HG03280 (cell line): ENCODE measurements at regions not wholly inside any gene's neighbourhood (a gene's known extent, or its start where the extent isn't known, plus 50 kb on each side); places are given as distances from the start of the nearest gene placed in this dataset.
"Not testable (repeated sequence)": the region's sequence is repeated elsewhere in the genome, so short reads cannot be mapped to it uniquely, and the experiment has no call there.

Experiments
- ATAC-seq: cut with Tn5 transposase; IDR thresholded peaks from one replicate; pipeline ENCODE4 v1.9.1; 2021; ENCODE audit warnings: mild to moderate bottlenecking, moderate library complexity; ENCODE audit not compliant: unreplicated experiment

DNA sequence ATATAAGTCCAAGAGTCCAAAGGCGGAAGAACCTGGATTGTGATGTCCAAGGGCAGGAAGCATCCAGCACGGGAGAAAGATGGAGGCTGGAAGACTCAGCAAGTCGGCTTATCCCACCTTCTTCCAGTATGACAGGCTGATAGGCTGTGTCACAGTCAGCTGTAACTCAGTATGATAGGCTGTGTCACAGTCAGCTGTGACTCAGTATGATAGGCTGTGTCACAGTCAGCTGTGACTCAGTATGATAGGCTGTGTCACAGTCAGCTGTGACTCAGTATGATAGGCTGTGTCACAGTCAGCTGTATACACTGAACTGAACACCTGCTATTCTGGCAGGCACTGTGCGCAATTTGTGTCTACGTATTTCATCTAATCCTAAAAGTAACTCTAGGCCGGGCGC lies 271.9 kb downstream of the LRATD1 start:
- not testable (repeated sequence) for ATAC-seq

DNA sequence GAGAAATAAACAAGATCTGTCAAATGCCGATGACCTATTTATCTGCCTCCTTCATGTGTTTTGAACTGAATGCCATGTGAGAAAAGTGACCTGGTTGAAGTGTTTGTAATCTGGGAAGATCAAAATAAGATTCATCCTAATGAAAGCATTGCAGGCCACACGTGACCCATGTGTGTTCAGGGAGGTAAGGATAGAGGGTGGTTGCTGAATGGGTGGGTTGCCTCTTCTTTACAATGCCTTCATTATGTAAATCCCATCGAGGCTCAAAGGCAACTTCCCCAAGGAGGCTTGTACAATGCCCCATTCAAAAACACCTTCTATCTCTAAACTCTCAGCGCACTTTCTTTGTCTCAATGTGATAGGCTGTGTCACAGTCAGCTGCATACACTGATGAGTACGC lies 273.1 kb downstream of the LRATD1 start:
- ATAC-seq = no peak

DNA sequence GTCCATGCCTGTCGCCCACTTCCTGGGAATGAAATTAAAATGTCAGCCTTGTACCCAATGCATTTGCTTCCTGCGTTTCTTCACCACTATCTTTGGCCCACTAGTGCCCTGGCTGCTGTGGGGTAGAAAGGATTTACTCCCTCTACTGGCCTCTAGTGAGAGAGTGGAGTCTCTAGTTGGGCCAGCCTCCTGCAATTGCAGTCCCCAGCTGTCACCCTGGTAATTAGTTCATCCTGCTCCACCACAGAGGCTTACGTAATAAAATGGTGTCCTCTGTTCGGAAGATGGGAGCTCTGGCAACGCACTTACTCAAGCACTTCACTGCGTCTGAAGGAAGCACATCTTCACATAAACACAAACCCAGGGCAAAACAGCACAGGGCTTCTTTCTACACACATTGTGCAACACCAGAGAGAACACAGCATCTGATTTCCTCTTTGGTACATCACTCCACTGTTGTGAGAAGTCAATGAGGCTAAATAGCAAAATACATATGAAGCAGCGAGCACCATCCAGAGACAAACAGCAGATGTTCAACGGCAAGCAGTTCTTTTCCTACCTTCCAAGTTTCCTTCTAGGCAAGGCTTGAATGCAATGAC lies 274.6 kb downstream of the LRATD1 start:
- ATAC-seq = no peak

DNA sequence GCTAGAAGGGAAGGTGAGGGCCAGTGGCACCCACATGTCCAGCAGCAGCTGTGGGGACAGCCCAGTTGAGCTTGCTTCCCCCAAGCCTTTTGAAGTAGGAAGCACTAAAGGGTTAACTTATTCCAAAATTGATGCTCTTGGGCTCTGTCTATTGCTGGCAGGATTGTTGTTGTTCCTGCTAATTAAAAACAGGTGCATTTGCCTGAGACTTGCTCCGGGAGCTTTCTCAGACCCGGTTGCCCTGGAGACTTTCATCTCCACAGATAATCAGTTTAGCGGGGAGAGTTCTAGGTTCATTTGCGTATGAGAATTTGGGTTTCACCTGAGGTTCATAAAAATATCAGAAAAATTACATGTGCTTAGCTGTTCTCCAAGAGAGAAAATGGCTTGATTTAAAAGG lies 277.3 kb downstream of the LRATD1 start:
- no peak for ATAC-seq

DNA sequence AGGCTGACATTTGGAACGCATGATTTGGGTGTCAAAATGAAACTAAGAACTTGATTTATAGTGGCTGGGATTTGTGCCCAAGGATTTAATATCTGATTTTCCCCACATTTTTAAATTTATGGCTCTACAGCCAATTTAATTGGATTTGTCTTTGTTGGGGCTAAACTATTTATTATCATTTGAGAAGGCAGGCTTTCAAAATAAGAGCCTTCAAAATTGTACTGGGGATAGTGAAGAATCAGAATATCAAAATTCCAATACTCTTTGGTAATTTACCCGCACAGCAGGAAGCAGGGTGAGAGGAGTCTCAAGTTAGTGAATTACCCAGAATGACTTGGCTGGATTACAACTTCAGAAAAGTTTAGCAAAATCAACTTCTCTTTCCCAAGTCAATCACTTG lies 278.1 kb downstream of the LRATD1 start:
- no peak for ATAC-seq

DNA sequence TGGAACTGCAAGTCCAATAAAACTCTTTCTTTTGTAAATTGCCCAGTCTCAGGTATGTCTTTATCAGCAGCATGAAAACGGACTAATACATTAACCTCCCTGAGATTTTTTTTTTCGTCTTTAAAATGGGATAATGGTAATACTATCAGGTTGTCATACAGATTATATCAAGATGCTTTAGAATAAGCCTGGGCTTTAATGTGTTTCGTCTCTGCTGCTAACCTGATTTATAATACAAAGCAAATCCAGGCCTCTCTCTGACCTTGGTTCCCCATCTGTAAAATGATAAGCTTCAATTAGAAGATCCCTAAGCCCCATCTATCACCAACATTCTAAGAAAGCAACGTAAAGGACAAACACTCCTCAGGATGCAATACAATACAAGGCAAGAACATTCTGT lies 283.5 kb downstream of the LRATD1 start:
- ATAC-seq = no peak

DNA sequence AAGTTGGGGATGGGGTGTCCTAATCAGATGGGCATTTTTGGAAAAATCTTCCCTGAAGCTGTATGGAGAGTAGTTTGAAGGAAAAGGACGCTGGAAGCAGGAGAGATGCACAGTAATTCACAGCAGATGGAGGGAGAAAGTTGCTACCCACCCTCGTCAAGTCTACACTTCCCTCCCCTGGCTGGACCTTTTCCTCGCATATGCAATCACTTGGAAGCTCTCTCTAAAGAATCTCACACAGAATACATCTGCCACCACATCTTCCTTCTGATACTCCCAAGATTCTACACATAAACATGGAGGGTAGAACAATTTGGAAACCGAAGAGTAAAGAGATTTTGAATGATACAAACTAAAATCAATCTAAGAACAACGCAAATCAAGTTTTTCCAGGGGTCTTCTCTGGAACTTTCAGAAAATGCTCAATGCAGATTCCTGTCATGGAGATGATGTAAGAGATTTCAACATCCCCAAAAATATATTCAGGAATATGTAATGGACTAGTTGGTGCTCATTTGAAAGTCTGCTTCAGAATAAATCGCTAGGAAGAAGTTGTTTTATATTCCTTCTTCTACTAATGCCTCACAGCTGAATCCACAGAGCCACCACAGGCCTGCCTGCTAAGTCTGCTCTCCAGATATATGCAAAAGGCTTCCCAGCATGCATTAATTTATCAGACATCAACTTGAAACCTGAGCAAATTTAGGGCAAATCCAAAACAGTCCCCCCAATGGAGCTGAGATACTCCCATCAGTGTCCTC lies 291.5 kb downstream of the LRATD1 start:
- ATAC-seq = no peak

DNA sequence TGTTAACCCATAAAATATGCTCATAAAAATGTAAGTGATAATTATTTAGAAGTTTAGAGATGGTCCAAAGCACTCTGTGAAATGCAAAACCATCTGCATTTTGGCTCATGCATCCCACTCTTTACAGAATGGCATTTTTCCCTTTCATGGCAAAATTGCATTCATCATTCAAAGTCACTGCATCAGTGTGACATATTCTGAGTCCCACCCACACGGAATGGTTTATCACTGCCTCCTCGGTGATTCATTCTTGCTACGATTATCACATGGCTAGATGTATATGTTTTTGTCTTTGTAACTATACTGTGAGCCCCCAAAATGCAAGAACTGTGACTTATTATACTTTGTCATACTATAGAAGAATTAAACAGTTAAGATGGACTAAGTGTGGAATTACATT lies 293.0 kb downstream of the LRATD1 start:
- ATAC-seq = no peak

DNA sequence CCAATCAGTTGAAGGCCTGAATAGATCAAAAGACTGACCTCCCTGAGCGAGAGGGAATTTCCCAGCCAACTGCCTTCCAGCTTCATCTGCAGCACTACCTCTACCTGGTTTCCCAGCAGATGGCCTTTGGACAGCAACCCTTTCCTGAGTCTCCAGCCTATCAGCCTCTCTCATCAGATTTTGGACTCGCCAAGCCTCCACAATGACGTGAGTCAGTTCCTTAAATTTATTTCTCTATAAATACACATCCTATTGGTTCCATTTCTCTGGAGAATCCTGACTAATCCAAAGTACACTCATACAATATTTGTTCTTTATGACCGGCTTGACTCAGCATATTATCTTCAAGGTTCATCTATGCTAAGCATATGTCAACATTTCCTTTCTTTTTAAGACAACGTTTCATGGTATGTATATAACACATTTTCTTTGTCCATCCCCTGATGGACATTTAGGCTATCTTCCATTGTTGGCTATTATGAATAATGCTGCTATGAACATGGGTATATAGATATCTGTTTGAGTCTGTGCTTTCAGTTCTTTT lies 294.6 kb downstream of the LRATD1 start:
- ATAC-seq = no peak

DNA sequence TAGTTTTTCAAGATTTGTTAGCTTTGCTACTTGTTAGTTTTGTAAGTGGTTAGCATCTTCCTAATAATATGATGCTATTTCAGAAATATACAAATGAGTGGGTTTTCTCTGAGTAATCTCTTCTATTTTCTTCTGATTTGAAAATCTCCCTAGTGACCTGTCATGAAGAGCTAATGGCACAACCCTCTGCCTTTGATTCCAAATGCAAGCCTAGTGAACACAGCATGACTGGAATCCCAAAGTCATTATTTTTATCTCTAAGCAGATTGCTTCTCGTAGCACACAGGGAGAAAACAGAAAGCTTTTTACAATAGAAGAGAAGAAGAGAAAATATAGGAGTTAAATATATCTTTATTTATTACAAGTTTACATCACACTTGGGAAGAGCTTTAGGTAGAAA lies 295.5 kb downstream of the LRATD1 start:
- ATAC-seq = no peak

DNA sequence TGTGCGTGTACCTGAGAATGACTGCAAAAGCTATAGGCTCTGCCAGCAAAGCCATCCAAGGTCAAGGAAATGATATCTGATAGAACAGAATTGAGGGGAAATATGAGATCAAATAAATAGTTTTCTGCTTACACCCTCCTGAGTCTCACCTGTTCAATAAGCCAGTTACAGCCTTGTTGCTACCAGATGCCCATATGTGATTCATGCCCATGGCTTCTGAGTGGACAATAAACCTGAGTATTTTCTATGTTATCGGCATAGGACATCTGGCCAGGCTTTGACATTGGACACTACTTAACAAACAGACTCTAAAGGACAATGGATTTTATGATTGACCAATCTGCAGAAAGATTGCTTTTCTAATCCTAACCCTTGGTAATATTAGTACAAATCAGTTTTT lies 297.9 kb downstream of the LRATD1 start:
- ATAC-seq = no peak

DNA sequence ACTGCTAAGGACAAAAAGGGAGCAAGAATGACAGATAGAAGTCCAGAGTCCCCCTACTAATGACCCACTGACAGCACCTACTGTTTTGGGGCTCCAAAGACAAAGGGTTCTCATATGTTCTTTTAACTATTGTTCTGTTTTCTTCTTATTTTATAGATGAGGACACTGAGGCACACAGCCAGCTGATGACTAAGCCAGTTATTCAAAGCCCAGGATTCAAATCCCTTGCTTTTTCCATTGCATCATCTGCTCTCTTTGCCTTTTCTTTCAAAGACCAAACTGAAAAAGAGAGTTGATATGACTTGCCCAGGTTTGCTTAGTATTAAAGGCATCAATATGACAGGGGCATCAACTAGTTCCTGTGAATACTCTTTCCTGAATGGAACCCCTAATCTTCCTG lies 299.8 kb downstream of the LRATD1 start:
- ATAC-seq = no peak

DNA sequence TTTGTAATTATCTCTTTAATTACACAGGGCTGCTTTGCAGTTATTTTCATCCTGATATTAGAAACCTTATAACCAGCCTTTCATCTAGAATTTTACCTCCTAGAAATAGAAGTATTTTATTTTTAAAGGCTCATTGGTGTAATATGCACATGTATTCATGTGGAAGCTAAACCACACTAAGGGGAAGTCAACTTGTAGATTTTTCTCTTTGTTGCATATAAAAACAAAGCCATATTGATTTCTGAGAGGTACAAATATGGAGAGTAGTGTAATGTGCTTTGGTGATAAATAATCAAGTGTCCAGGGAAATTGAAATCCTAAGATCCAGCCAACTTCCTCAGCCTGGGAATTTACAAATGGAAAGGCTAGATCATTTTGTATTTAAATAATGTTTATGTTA lies 301.2 kb downstream of the LRATD1 start:
- ATAC-seq = no peak

DNA sequence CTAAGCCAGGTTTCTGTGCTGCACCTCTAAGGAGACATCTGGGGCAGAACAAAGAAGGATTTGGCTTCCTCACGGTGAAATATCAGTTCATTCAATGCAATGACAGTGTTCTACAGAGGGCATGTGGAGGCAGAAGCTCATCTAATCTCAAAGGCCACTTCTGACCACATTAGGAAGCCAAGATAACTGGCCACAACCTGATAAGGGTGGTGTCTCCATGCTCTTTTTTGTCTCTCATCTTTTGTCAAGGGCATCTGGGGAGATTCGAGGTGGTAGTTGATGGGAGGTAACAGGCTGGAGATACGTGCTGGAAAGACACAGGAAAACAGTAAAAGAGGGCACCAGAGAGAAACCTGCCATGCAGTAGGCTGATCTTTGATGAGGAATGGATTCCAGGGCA lies 303.9 kb downstream of the LRATD1 start:
- no peak for ATAC-seq

DNA sequence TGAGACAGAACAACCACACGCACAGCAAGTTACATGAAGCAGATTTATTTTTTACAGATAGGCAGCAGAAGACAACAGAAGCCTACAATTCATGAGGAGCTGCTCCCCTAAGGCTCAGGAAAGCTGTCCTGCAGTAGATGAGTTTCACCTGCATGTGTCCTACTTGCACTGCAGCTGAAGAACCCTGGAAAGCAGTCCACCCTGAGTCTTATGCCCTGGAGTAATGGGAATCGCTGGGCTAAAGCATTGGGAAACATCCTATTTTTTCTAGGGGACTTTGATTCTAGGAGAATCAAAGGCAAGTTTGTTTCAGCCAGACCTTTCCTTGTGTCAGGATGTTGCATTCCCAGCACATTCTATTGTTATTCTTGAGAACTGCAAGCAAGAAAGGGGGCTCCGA lies 304.8 kb downstream of the LRATD1 start:
- ATAC-seq = no peak

DNA sequence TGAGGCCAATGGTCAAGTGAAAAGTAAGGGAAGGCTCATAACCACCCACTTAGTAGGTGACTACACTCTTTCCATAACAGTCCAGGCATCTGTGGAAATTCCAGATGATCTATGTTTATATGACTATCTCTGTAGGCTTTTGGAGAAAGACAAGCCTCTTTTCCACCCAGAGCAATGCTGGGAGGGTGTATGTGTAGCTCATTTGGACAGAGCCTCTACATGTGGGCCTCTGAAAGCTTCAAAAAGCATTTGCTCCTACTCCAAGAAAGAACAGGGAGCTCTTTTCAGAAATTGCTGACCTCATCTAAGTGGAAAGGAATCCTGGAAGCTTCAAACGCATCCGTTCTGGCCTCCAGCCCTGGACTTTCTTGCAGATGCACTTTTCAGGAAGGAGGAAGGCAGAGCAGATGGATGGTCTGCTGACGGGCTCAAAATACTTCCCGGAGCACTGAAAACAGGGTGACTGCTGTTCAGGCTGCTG lies 308.7 kb downstream of the LRATD1 start:
- ATAC-seq = no peak

DNA sequence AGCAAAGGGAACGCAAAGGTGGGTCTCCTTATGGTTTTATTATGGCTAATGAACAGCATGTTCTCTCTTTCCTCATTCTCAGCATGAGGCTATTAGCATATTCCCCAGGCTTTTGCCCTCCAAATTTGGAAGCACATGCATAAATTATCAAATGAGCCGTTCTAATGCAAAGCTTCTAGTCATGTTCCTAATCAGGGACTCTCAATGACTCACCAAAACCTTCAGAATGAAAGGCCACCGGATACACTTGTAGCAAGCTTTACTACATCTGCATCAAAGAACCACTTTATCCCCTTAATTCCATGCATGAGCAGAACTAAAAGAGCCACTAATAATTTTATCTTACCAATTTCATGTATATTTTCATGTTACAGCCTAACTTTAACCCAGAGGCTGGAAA lies 310.5 kb downstream of the LRATD1 start:
- ATAC-seq = no peak

DNA sequence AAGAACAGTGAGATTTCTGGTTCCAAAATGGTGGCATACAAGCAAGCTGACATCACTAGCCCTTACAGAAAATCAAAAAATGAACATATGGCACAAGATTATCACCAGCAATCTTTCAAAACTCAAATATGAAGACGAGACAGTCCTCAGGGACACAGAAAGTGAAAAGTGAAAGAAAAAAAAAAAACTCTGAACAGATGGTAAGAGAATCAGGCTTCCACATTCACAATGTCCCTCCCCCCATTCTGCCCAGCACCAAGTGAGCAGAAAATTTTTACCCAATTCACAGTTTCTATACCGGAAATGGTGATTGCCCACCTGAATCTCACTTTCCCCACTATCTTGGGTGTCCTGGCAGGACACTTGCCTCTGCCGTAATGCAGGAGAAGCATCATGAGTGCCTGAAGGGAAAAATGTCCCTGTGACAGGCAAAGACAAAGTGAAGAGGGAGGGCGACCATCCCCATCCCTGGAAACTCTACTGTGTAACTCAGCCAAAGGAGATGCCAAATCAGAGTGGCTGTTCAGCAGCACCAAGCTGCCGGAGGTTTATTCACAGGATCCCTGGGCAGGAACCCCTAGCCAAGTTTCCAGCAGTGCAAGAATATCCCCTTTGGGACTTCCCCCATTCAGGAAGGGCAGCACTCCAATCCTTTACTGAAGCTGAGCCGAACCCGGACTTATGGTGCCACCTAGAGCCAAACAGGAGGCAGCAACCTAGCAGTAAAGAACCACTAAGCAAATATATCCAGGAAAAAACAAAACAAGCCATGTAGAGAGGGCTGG lies 312.2 kb downstream of the LRATD1 start:
- peak; percentile 65 for ATAC-seq

DNA sequence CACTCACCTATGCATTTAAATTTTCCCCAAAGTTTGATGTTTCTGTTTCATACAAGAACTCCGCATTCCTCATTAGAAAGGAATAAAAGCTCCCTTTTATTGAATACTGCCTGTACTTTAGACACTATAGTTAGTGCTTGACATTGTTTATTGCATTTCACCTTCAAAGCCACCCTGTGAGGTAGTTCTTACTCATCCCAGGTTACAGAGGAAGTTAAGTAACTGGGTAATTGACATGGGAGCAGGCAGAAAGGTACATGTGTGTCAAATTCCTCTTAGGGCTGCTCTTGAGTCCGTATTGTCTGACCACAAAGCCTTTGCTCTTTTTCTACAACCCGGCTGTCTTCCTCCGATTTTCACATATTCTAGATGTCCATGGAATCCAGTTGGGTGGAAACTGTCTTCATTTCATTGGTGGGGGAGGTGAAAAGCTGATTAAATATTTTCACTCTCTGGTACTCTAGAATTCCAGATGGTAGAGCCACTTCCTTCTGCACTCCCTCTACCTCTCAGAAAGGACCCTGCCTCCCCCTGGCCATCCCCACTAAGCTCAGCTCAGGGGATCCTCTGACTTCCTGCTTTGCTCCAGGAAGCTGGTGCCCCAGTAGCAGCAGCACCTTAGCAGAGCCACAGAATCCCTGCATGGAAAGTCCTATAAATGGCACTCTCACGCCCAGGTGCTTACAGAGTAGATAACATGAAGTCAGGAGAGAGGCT lies 319.2 kb downstream of the LRATD1 start:
- no peak for ATAC-seq

DNA sequence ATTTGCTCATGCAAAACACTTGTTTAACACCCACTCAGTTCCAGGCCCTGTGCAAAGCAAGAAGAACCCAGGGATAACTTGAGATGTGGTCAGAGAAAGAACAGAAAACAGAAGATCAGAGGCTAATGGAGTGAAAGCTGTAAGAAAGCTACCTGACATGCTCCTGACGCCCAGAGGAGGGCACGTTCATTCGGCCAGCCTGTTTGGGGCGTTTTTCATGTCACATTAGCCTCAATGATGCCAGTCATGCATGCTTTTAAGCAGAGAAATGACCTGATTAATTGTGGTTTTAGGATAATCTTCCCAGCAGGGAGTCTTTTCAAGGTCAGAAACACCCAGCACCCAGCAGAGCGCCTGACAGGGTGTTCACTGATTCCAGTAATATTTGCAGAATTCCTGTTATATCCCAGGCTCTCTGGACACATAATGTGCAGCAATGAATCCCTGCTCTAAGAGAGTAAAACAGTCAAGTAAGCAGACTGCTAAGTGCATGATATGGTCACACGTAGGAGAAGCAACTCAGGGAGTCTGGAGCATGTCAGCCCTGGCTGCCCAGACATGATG lies 320.0 kb downstream of the LRATD1 start:
- no peak for ATAC-seq
